HG03521 (cell line): ENCODE measurements at regions not wholly inside any gene's neighbourhood (a gene's known extent, or its start where the extent isn't known, plus 50 kb on each side); places are given as distances from the start of the nearest gene placed in this dataset.

Experiments
- ATAC-seq: cut with Tn5 transposase; IDR thresholded peaks from one replicate; pipeline ENCODE4 v1.9.1; 2021; ENCODE audit warnings: mild to moderate bottlenecking, moderate library complexity; ENCODE audit not compliant: unreplicated experiment

GRCh38 chr6:44603044-44603686 lies 215.7 kb downstream of the CDC5L start:
- no peak for ATAC-seq

- no peak for ATAC-seq
Observed at GRCh38 chr6:44606504-44606903, 219.0 kb downstream of the CDC5L start.

- ATAC-seq: no peak
Observed at GRCh38 chr6:44606976-44607375, 219.5 kb downstream of the CDC5L start.

- no peak for ATAC-seq
Observed at GRCh38 chr6:44608175-44608574, 220.7 kb downstream of the CDC5L start.

GRCh38 chr6:44609051-44609612 lies 221.6 kb downstream of the CDC5L start:
- ATAC-seq: no peak

GRCh38 chr6:44614396-44614795 lies 226.9 kb downstream of the CDC5L start:
- no peak for ATAC-seq

GRCh38 chr6:44615621-44616020 lies 228.1 kb downstream of the CDC5L start:
- no peak for ATAC-seq

GRCh38 chr6:44617416-44617815 lies 229.9 kb downstream of the CDC5L start:
- no peak for ATAC-seq

- no peak for ATAC-seq
Observed at GRCh38 chr6:44618371-44618770, 230.9 kb downstream of the CDC5L start.

GRCh38 chr6:44620922-44621321 lies 233.4 kb downstream of the CDC5L start:
- ATAC-seq: no peak

- ATAC-seq: no peak
Observed at GRCh38 chr6:44621846-44622245, 234.3 kb downstream of the CDC5L start.

- no peak for ATAC-seq
Observed at GRCh38 chr6:44622555-44622954, 235.0 kb downstream of the CDC5L start.

GRCh38 chr6:44622956-44623355 lies 235.4 kb downstream of the CDC5L start:
- ATAC-seq: no peak

GRCh38 chr6:44624226-44624625 lies 236.7 kb downstream of the CDC5L start:
- ATAC-seq: no peak

GRCh38 chr6:44624936-44625573 lies 237.5 kb downstream of the CDC5L start:
- no peak for ATAC-seq

GRCh38 chr6:44625996-44626395 lies 238.5 kb downstream of the CDC5L start:
- no peak for ATAC-seq

GRCh38 chr6:44626616-44627015 lies 239.1 kb downstream of the CDC5L start:
- no peak for ATAC-seq

GRCh38 chr6:44627091-44627882 lies 239.8 kb downstream of the CDC5L start:
- ATAC-seq: no peak

- ATAC-seq: no peak
Observed at GRCh38 chr6:44627883-44628271, 240.4 kb downstream of the CDC5L start.

GRCh38 chr6:44628347-44628746 lies 240.8 kb downstream of the CDC5L start:
- no peak for ATAC-seq

GRCh38 chr6:44629636-44630035 lies 242.1 kb downstream of the CDC5L start:
- ATAC-seq: no peak
